Suprapubic skin (tissue), 4 donors: ENCODE measurements at regions not wholly inside any gene's neighbourhood (a gene's known extent, or its start where the extent isn't known, plus 50 kb on each side); places are given as distances from the start of the nearest gene placed in this dataset.
A peak's percentile ranks its signal among the peaks of the same experiment; 100 is the strongest.

Experiments
- DNase-seq, 2 donors: peaks; one replicate each; pipeline ENCODE4 v3.0.0-alpha.2; 2019; ENCODE audit warnings: low spot score in 2 of 2
- H3K27ac ChIP-seq: fragments of 200-600 bp; sonication (generic); one replicate; pipeline ENCODE4 v1.5.1; 2019
- H3K27me3 ChIP-seq: fragments of 200-600 bp; sonication (generic); one replicate; pipeline ENCODE4 v1.5.1; 2019
- H3K36me3 ChIP-seq: fragments of 200-600 bp; sonication (generic); one replicate; pipeline ENCODE4 v1.5.1; 2019
- H3K4me1 ChIP-seq: fragments of 200-600 bp; sonication (generic); one replicate; pipeline ENCODE4 v1.5.1; 2019
- H3K4me3 ChIP-seq: fragments of 200-600 bp; sonication (generic); one replicate; pipeline ENCODE4 v1.5.1; 2019; ENCODE audit warnings: mild to moderate bottlenecking
- H3K9me3 ChIP-seq: fragments of 200-600 bp; sonication (generic); one replicate; pipeline ENCODE4 v1.5.1; 2019
- CTCF ChIP-seq, 2 donors: fragments of 200-600 bp in 1 of 2; fragments of 450-650 bp in 1 of 2; sonication (generic) in 1 of 2; IDR thresholded peaks; one replicate each; pipeline ENCODE4 v1.5.1; 2016 to 2019; ENCODE audit warnings: antibody characterized with exemption in 2 of 2, mild to moderate bottlenecking in 1 of 2, moderate library complexity in 1 of 2
- EP300 ChIP-seq: sonication (generic); formaldehyde crosslinking; IDR thresholded peaks from one replicate; pipeline ENCODE4 v1.6.1; 2017; ENCODE audit warnings: antibody characterized with exemption
- POLR2A ChIP-seq, 2 donors: fragments of 450-650 bp; IDR thresholded peaks; one replicate each; pipeline ENCODE4 v1.6.1; 2017; ENCODE audit warnings: antibody characterized with exemption in 2 of 2, mild to moderate bottlenecking in 2 of 2, moderate library complexity in 2 of 2
- POLR2AphosphoS5 ChIP-seq, 3 donors: sonication (generic); formaldehyde crosslinking; IDR thresholded peaks; one replicate each; pipeline ENCODE4 v1.6.1; 2017; ENCODE audit warnings: antibody characterized with exemption in 3 of 3
- WGBS: methylation state at CpG from one replicate; pipeline ENCODE4 v1.1.5; 2018; 5-methylcytosine and 5-hydroxymethylcytosine counted together

GRCh38 chr17:77352441-77352840 lies 211.7 kb downstream of the SEC14L1 start:
- DNase-seq, result peak in 1 of 2 donors; percentile 40
- peaks cover 50% of the 10 kb centered on the region for H3K4me1 ChIP-seq
- H3K4me3 ChIP-seq, result no peak overlapping the region
- 93% methylated on average over 10 of the region's 10 CpGs for WGBS
- H3K27me3 ChIP-seq, result no peaks in the 10 kb centered on the region
- H3K9me3 ChIP-seq, result no peaks in the 10 kb centered on the region
- no peak for TF ChIP-seq CTCF (IDR thresholded peaks at IDR 0.05)
- TF ChIP-seq POLR2AphosphoS5 (IDR thresholded peaks at IDR 0.05), result no peak
- no peak for TF ChIP-seq POLR2A (IDR thresholded peaks at IDR 0.05)
- TF ChIP-seq EP300, result no peak
- no peak overlapping the region for H3K27ac ChIP-seq
- H3K36me3 ChIP-seq, result no peaks in the 10 kb centered on the region

DNA sequence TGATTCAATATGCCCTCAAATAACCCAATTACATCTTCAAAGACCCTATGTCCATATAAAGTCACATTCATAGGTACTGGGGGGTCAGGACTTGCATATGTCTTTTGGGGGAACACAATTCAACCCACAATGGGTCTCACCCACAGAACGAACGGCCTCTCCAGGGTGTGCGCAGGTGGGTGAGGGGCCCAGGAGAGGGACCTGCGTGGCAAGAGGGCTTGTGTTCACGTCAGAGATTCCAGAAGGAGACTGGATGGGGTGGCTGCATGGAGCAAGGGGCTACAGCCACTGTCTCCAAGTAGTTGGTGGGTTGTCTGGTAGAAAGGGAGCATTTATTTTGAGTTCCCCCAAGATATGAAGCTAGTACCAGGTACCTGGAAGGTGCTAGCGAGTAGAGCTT lies 212.2 kb downstream of the SEC14L1 start:
- Histone ChIP-seq H3K27me3 (no peaks in the 10 kb centered on the region), H3K4me1 (peaks cover 50% of the 10 kb centered on the region), H3K36me3 (no peaks in the 10 kb centered on the region), H3K4me3 (no peak overlapping the region), H3K9me3 (no peaks in the 10 kb centered on the region), H3K27ac (no peak overlapping the region)
- DNase-seq, result peak in 1 of 2 donors; percentile 65
- TF ChIP-seq POLR2A (IDR thresholded peaks at IDR 0.05) (no peak), EP300 (no peak), CTCF (IDR thresholded peaks at IDR 0.05) (no peak), POLR2AphosphoS5 (IDR thresholded peaks at IDR 0.05) (no peak)
- WGBS, result 100% methylated on average over 6 of the region's 6 CpGs

DNA sequence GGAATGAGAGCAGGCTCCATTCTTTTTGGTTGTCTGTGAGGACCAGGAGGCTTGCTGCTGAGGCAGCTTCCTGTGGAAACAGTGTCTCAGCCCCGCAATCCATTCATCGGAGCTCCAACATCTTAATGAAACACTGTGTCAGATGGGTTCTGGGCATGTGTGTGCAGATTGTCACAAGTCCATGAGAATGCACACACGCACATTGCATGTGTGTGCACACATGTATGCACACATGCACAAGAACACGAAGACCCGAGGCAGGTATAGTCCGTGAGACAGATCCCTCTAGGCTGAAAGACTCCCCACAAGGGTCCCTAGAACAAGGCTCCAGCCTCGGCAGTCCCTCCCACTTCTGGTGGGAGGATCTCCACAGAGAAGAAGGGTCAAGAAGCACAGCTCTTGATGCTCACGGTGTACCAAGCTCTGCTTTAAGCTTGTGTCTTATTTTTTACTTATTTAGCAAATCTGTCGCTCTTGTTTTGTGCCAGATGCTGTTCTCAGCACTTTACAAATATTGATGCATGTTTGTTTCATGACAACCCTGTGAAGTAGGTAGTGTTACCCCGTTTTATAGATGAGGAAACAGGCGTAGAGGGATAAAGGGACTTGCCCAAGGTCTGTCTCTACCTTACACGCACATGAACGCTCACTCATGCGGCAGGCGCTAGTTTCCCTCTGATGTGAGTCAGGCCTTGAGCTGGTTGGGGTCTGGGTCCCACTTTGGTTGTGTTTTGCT lies 213.1 kb downstream of the SEC14L1 start:
- no peaks in the 10 kb centered on the region for H3K36me3 ChIP-seq
- TF ChIP-seq CTCF (IDR thresholded peaks at IDR 0.05) (no peak), POLR2A (IDR thresholded peaks at IDR 0.05) (no peak), EP300 (no peak), POLR2AphosphoS5 (IDR thresholded peaks at IDR 0.05) (no peak)
- H3K27ac ChIP-seq, result peak overlapping the region; percentile 68
- H3K4me1 ChIP-seq, result peaks cover 45% of the 10 kb centered on the region
- H3K9me3 ChIP-seq, result no peaks in the 10 kb centered on the region
- 74% methylated on average over 14 of the region's 15 CpGs for WGBS
- peak in 1 of 2 donors; percentile 41 for DNase-seq
- no peaks in the 10 kb centered on the region for H3K27me3 ChIP-seq
- no peak overlapping the region for H3K4me3 ChIP-seq

DNA sequence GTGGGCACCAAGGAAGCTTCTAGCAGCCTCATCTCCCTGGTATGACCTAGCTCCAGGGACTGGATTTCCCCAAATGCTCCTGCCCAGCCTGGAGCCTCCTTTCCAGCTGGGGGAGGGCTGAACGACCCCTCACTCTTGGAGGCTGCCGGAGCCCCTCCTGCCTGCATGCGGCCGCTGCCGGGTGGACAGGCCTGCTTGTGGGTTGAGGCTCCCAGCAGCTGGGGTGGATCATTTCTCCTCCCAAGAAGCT lies 213.6 kb downstream of the SEC14L1 start:
- no CpG with 5 or more reads among the region's 5 CpGs for WGBS
- H3K9me3 ChIP-seq, result no peaks in the 10 kb centered on the region
- no peaks in the 10 kb centered on the region for H3K27me3 ChIP-seq
- DNase-seq, result no peak
- peaks cover 49% of the 10 kb centered on the region for H3K4me1 ChIP-seq
- peak overlapping the region; percentile 68 for H3K27ac ChIP-seq
- TF ChIP-seq EP300, result no peak
- no peak for TF ChIP-seq POLR2A (IDR thresholded peaks at IDR 0.05)
- no peak for TF ChIP-seq POLR2AphosphoS5 (IDR thresholded peaks at IDR 0.05)
- no peak overlapping the region for H3K4me3 ChIP-seq
- H3K36me3 ChIP-seq, result no peaks in the 10 kb centered on the region

DNA sequence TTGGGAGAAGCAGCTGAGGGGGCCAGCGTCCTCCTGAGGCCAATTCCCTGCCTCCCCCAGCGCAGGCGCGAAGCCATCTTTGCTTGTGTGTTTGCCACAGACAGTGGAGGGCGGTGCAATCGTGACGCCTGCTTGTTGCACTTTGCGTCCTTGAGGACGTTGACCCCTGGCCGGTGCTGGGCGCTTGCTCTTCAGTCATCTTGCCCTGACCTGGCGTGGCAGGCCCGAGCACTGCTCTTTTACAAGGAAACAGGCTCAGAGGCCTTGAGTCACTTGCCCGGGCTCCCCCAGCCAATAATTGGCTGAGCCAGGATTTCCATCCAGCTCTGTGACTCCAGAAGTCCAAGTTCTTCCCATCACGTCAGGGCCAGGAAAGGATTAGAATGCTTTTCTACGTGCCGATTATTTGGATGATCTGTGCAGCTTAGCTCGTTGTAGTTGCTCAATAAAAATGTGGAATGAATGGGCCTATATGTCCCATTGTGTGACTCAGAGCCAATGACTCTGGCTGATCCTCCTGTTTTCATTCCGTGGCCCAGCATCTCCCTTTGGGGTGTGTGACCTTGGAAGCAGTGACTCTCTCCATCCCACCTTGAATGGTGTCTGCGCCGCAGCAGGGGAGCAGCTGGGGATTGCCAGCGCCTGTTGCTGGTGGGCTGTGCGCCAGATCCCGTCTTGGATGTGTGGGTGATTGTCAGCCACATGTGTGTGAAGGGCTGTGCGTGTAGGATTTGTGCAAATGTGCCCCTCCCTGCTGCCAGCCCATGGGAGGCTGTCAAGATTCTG lies 214.1 kb downstream of the SEC14L1 start:
- no peaks in the 10 kb centered on the region for H3K9me3 ChIP-seq
- WGBS, result 53% methylated on average over 18 of the region's 25 CpGs
- peak overlapping the region; percentile 68 for H3K27ac ChIP-seq
- H3K27me3 ChIP-seq, result no peaks in the 10 kb centered on the region
- no peak overlapping the region for H3K4me3 ChIP-seq
- peaks cover 49% of the 10 kb centered on the region for H3K4me1 ChIP-seq
- no peaks in the 10 kb centered on the region for H3K36me3 ChIP-seq
- TF ChIP-seq POLR2A (IDR thresholded peaks at IDR 0.05) (no peak), EP300 (no peak), POLR2AphosphoS5 (IDR thresholded peaks at IDR 0.05) (no peak), CTCF (IDR thresholded peaks at IDR 0.05) (no peak)
- DNase-seq, result peak; percentile 70 to 85
